ENCODE measurements at regions not wholly inside any gene's neighbourhood (a gene's known extent, or its start where the extent isn't known, plus 50 kb on each side); places are given as distances from the start of the nearest gene placed in this dataset.

- TF ChIP-seq POLR2A (IDR thresholded peaks at IDR 0.05), result no peak
- TF ChIP-seq, protein P1, sequence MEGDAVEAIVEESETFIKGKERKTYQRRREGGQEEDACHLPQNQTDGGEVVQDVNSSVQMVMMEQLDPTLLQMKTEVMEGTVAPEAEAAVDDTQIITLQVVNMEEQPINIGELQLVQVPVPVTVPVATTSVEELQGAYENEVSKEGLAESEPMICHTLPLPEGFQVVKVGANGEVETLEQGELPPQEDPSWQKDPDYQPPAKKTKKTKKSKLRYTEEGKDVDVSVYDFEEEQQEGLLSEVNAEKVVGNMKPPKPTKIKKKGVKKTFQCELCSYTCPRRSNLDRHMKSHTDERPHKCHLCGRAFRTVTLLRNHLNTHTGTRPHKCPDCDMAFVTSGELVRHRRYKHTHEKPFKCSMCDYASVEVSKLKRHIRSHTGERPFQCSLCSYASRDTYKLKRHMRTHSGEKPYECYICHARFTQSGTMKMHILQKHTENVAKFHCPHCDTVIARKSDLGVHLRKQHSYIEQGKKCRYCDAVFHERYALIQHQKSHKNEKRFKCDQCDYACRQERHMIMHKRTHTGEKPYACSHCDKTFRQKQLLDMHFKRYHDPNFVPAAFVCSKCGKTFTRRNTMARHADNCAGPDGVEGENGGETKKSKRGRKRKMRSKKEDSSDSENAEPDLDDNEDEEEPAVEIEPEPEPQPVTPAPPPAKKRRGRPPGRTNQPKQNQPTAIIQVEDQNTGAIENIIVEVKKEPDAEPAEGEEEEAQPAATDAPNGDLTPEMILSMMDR (IDR thresholded peaks at IDR 0.05), result no peak
- no peak for TF ChIP-seq POLR2AphosphoS5 (IDR thresholded peaks at IDR 0.05)
- no peak for TF ChIP-seq EP300 (IDR thresholded peaks at IDR 0.05)
These were observed 397.5 kb upstream of the PRKX start for GRCh38 chrX:4110964-4111363.

All from sigmoid colon (tissue), 4 donors.